GM10266 (cell line): ENCODE measurements at regions not wholly inside any gene's neighbourhood (a gene's known extent, or its start where the extent isn't known, plus 50 kb on each side); places are given as distances from the start of the nearest gene placed in this dataset.
"Not testable (repeated sequence)": the region's sequence is repeated elsewhere in the genome, so short reads cannot be mapped to it uniquely, and the experiment has no call there.

Source experiments
- DNase-seq: peaks from one replicate; pipeline ENCODE4 v3.0.0; 2012; ENCODE audit errors: extremely low spot score
- TF ChIP-seq, protein P1 (sequence below): IDR thresholded peaks from 2 replicates; pipeline ENCODE4 v1.5.1; 2012; ENCODE audit warnings: mild to moderate bottlenecking, low read depth; ENCODE audit not compliant: control insufficient read depth, insufficient read depth; ENCODE audit errors: missing control alignments

DNA sequence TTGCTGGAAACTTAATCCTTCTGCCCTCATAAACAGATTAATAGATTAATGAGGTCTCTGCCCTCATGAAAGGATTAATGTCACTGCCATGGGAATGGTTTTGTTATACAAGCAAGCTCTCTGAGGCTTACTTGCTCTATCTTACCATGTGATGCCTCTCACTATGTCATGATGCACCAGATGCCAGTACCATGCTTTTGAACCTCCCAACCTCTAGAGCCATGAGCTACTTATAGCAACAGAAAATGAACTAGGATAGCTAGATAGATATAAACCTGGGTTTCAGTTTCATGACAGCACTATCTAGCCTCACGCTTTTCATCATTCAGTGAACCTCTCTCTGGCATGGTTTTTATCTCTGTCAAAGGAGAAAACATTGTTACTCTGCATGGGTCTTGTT is 371.6 kb upstream of the LRP1B start:
- no peak for DNase-seq
- TF ChIP-seq, protein P1, sequence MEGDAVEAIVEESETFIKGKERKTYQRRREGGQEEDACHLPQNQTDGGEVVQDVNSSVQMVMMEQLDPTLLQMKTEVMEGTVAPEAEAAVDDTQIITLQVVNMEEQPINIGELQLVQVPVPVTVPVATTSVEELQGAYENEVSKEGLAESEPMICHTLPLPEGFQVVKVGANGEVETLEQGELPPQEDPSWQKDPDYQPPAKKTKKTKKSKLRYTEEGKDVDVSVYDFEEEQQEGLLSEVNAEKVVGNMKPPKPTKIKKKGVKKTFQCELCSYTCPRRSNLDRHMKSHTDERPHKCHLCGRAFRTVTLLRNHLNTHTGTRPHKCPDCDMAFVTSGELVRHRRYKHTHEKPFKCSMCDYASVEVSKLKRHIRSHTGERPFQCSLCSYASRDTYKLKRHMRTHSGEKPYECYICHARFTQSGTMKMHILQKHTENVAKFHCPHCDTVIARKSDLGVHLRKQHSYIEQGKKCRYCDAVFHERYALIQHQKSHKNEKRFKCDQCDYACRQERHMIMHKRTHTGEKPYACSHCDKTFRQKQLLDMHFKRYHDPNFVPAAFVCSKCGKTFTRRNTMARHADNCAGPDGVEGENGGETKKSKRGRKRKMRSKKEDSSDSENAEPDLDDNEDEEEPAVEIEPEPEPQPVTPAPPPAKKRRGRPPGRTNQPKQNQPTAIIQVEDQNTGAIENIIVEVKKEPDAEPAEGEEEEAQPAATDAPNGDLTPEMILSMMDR: no peak

DNA sequence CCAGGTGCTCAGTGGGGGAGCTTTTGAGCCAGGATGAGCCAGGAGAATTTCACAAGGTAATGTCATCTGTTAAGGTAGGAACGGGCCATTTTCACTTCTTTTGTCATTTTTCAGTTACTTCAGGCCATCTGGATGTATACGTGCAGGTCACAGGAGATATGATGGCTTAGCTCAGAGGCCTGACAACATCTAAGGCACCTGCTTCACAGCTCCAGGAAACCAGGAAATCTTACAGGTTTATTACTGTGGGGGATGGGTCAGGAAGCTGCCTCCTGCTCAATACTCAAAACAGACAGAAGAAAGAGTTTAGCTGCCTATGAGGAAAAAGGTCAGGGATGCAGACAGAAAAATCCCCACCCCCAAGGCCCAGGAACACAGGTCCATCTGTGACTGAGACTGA is 364.3 kb upstream of the LRP1B start:
- DNase-seq: no peak
- TF ChIP-seq, protein P1: no peak

DNA sequence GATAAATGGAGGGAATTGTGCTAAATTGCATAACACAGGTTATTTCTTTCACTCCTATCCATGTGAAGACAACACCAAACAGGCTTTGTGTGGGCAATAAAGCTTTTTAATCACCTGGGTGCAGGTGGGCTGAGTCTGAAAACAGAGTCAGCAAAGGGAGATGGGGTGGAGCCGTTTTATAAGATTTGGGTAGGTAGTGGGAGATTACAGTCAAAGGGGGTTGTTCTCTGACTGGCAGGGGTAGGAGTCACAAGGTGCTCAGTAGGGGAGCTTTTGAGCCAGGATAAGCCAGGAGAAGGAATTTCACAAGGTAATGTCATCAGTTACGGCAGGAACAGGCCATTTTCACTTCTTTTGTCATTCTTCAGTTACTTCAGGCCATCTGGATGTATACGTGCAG is 358.8 kb upstream of the LRP1B start:
- DNase-seq: not testable (repeated sequence)

DNA sequence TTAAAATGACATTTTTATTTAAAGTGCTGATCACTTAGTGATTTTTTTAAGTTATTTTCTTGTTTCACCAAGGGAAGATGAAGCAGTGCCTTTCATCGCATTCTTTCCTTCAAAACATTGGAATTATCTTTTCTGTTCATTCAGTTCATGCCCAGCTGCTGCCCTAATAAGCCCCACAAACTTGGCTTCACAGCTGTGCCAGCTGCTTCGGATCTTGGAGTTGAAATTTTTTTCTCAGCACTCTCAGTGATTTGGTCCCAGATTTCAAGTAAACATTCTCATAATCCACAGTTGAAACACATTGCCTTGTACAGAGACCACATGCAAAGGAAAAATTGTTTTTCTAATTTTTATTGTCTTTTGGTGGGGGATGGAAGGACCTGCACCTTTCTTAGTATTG is 353.3 kb upstream of the LRP1B start:
- TF ChIP-seq, protein P1: no peak
- DNase-seq: no peak

DNA sequence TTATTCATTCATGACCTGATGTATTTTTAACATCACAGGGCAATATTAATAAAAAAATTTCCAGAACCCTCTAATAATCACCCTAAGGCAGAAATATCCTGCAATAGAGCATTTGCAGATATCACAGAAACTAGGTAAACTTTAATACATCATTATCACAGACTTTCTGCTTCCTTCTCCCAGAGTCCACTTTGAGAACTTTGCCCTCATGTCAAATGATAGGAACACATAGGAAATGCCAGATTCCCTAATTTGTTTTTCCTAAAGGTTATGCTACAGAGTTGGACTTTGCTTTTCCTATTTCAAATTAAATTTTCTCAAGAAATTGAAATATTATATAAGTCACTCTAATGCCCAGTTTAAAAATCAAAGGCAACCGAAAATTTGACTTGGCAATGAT is 352.8 kb upstream of the LRP1B start:
- no peak for DNase-seq
- TF ChIP-seq, protein P1: no peak

DNA sequence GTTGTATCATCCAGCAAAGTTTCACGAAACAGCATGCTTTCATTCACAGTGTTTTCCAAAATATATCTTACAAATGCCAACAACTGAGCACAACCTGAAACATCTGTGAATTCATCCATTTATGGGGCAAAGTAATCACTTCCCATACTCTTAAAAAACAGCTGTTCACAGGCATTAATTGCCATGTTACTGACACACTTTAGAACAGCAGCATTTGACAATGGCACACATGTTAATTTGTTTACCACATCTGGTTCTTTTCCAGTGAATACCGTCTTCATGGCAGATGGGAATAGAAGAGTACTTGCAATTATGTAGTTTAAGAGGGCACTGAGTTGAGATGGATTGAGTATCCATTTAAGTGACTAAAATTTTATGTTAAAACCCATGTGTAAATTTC is 347.4 kb upstream of the LRP1B start:
- no peak for DNase-seq
- TF ChIP-seq, protein P1: no peak

DNA sequence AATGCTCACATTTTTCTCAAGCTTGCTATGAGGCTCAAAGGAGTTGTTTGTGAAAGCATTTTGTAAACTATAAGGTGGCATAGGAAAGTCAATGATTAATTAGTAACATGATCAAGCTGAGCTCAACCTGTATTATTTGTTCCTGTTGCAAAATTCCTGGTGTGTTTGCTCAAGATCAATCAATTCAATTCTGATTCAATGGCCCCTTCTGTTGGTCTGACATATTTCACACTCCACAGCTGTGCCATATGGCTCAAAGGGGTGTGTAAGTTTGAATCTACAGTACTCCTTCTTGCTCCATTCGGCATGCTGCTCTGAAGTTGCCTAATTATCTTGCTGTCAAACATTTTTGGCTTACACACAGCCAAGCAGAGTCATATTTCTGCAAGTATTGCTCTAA is 341.6 kb upstream of the LRP1B start:
- no peak for DNase-seq
- TF ChIP-seq, protein P1: no peak

DNA sequence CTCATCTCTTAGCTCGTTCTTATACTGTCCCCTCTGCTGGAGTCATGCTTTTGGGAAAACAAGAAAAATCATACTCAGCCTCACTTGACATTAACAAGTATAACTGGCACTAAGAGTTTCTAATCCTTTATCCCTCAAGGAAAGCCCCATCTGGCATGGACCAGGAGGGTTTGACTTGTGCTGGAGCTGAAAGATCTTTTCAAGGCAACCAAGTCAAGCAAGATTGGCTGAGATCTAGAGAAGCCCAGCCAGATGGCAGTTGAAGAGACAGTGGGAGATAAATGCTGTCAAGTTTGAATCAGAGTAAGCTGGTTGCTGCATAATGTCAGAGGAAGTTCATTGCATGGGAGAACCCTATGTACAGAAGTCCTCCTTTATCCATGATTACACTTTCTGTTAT is 336.5 kb upstream of the LRP1B start:
- DNase-seq: no peak
- TF ChIP-seq, protein P1: no peak
